Hepatocyte (in vitro differentiated cells): ENCODE measurements at regions not wholly inside any gene's neighbourhood (a gene's known extent, or its start where the extent isn't known, plus 50 kb on each side); places are given as distances from the start of the nearest gene placed in this dataset.

Experiments used
- CTCF ChIP-seq: fragments of 200-600 bp; sonication (generic); IDR thresholded peaks from 2 replicates; pipeline ENCODE4 v1.5.1; 2016; ENCODE audit warnings: antibody characterized with exemption, mild to moderate bottlenecking; ENCODE audit not compliant: poor library complexity
- EZH2phosphoT487 ChIP-seq: fragments of 200-600 bp; sonication (generic); IDR thresholded peaks from one replicate; pipeline ENCODE4 v1.6.1; 2018; ENCODE audit warnings: antibody characterized with exemption, mild to moderate bottlenecking, low read depth, moderate library complexity; ENCODE audit not compliant: unreplicated experiment, severe bottlenecking

- TF ChIP-seq CTCF (no peak), EZH2phosphoT487 (no peak)
Observed at GRCh38 chr1:38640371-38640770, 219.2 kb downstream of the RRAGC start.
